ENCODE measurements at regions not wholly inside any gene's neighbourhood (a gene's known extent, or its start where the extent isn't known, plus 50 kb on each side); places are given as distances from the start of the nearest gene placed in this dataset.

GRCh38 chr10:56662765-56663447, 301.8 kb upstream of the ZWINT start:
- TF ChIP-seq FOXP2 (optimal IDR thresholded peaks at IDR 0.05; ENCODE audit: borderline replicate concordance, extremely low read depth, extremely low read length, insufficient read depth) (no peak), POLR2AphosphoS5 (IDR thresholded peaks at IDR 0.05; ENCODE audit: low read depth, low read length) (no peak), SIN3A (IDR thresholded peaks at IDR 0.05; ENCODE audit: borderline replicate concordance, insufficient read depth, low read length) (no peak), REST (IDR thresholded peaks at IDR 0.05; ENCODE audit: insufficient read depth in 1 of 2, low read depth in 2 of 2, low read length in 2 of 2) (no peak), TAF1 (IDR thresholded peaks at IDR 0.05; ENCODE audit: borderline replicate concordance, insufficient read depth, low read length) (no peak)

- TF ChIP-seq REST (IDR thresholded peaks at IDR 0.05; ENCODE audit: insufficient read depth in 1 of 2, low read depth in 2 of 2, low read length in 2 of 2) (no peak), POLR2AphosphoS5 (IDR thresholded peaks at IDR 0.05; ENCODE audit: low read depth, low read length) (no peak), FOXP2 (optimal IDR thresholded peaks at IDR 0.05; ENCODE audit: borderline replicate concordance, extremely low read depth, extremely low read length, insufficient read depth) (no peak), TAF1 (IDR thresholded peaks at IDR 0.05; ENCODE audit: borderline replicate concordance, insufficient read depth, low read length) (no peak), SIN3A (IDR thresholded peaks at IDR 0.05; ENCODE audit: borderline replicate concordance, insufficient read depth, low read length) (no peak)
Observed at GRCh38 chr10:56653289-56653688, 292.2 kb upstream of the ZWINT start.

- no peak for TF ChIP-seq POLR2AphosphoS5 (IDR thresholded peaks at IDR 0.05; ENCODE audit: low read depth, low read length)
- TF ChIP-seq TAF1 (IDR thresholded peaks at IDR 0.05; ENCODE audit: borderline replicate concordance, insufficient read depth, low read length): no peak
- no peak for TF ChIP-seq REST (IDR thresholded peaks at IDR 0.05; ENCODE audit: insufficient read depth in 1 of 2, low read depth in 2 of 2, low read length in 2 of 2)
- TF ChIP-seq SIN3A (IDR thresholded peaks at IDR 0.05; ENCODE audit: borderline replicate concordance, insufficient read depth, low read length): no peak
- no peak for TF ChIP-seq FOXP2 (optimal IDR thresholded peaks at IDR 0.05; ENCODE audit: borderline replicate concordance, extremely low read depth, extremely low read length, insufficient read depth)
Observed at GRCh38 chr10:56646329-56647111, 285.5 kb upstream of the ZWINT start.

- TF ChIP-seq FOXP2 (optimal IDR thresholded peaks at IDR 0.05; ENCODE audit: borderline replicate concordance, extremely low read depth, extremely low read length, insufficient read depth): no peak
- TF ChIP-seq POLR2AphosphoS5 (IDR thresholded peaks at IDR 0.05; ENCODE audit: low read depth, low read length): no peak
- TF ChIP-seq SIN3A (IDR thresholded peaks at IDR 0.05; ENCODE audit: borderline replicate concordance, insufficient read depth, low read length): no peak
- TF ChIP-seq TAF1 (IDR thresholded peaks at IDR 0.05; ENCODE audit: borderline replicate concordance, insufficient read depth, low read length): no peak
- TF ChIP-seq REST (IDR thresholded peaks at IDR 0.05; ENCODE audit: insufficient read depth in 1 of 2, low read depth in 2 of 2, low read length in 2 of 2): no peak
Observed at GRCh38 chr10:56633876-56634452, 272.9 kb upstream of the ZWINT start.

Measured in PFSK-1 (cell line).